GM23248 (cell line): ENCODE measurements at regions not wholly inside any gene's neighbourhood (a gene's known extent, or its start where the extent isn't known, plus 50 kb on each side); places are given as distances from the start of the nearest gene placed in this dataset.

Experiments
- EZH2 ChIP-seq: fragments of 200-600 bp; sonication (generic); IDR thresholded peaks from 2 replicates; pipeline ENCODE4 v1.6.1; 2018; ENCODE audit warnings: antibody characterized with exemption, mild to moderate bottlenecking; ENCODE audit not compliant: insufficient read depth, poor library complexity, severe bottlenecking
- EZH2phosphoT487 ChIP-seq: fragments of 200-600 bp; sonication (generic); IDR thresholded peaks from 2 replicates; pipeline ENCODE4 v1.6.1; 2018; ENCODE audit warnings: antibody characterized with exemption, moderate library complexity, mild to moderate bottlenecking, low read depth; ENCODE audit not compliant: insufficient read depth

DNA sequence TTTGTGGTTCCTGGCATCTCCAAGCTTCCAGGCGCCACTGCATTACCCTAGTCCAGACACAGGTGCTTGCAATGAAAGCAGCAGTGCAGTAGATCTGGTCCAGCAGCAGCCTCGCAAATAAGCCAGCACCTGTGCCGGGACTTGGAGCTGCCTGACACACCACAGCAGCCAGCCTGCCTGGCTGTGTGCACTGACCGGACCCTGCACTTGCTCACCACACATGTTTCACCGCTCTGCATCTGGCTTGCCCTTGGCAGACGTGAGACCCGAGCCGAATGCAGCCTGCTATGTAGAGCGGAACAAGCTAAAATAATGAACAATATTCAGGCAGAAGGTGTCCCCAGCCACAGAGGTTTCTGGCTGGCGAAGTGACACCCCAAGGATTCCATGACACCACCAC lies 123.6 kb upstream of the POM121L12 start:
- TF ChIP-seq EZH2 (no peak), EZH2phosphoT487 (no peak)
